Activated CD4-positive, alpha-beta memory T cell treated with anti-CD3 and anti-CD28 coated beads, Interleukin-2, amount 10 ng/mL, durations not matched to agents 7 days and 5 days (primary cell): ENCODE measurements at regions not wholly inside any gene's neighbourhood (a gene's known extent, or its start where the extent isn't known, plus 50 kb on each side); places are given as distances from the start of the nearest gene placed in this dataset.

Source experiments
- CTCF ChIA-PET: fragments of 350-600 bp; sonication (Branson Sonifier 250); formaldehyde crosslinking; loops from one replicate; lab custom pipeline; 2021; ENCODE audit warnings: antibody characterized with exemption, inconsistent platforms; lab: Charles Lee
- POLR2A ChIA-PET: fragments of 350-600 bp; sonication (Branson Sonifier 250); formaldehyde crosslinking; loops from one replicate; lab custom pipeline; 2021; ENCODE audit warnings: antibody characterized with exemption; lab: Charles Lee
- DNase-seq: peaks from one replicate; pipeline ENCODE4 v3.0.0-alpha.2; 2020
- H3K27ac Mint-ChIP-seq: one replicate; pipeline ENCODE4 v1.8.0; 2021; ENCODE audit warnings: mild to moderate bottlenecking, mixed read lengths
- H3K27me3 Mint-ChIP-seq: one replicate; pipeline ENCODE4 v1.8.0; 2021; ENCODE audit warnings: mixed read lengths
- H3K36me3 Mint-ChIP-seq: one replicate; pipeline ENCODE4 v1.8.0; 2021; ENCODE audit warnings: low read depth, mixed read lengths
- H3K4me1 Mint-ChIP-seq: one replicate; pipeline ENCODE4 v1.8.0; 2021; ENCODE audit warnings: mixed read lengths
- H3K4me3 Mint-ChIP-seq: one replicate; pipeline ENCODE4 v1.8.0; 2021; ENCODE audit warnings: mild to moderate bottlenecking, mixed read lengths
- H3K9me3 Mint-ChIP-seq: one replicate; pipeline ENCODE4 v1.8.0; 2021; ENCODE audit warnings: mixed read lengths

DNA sequence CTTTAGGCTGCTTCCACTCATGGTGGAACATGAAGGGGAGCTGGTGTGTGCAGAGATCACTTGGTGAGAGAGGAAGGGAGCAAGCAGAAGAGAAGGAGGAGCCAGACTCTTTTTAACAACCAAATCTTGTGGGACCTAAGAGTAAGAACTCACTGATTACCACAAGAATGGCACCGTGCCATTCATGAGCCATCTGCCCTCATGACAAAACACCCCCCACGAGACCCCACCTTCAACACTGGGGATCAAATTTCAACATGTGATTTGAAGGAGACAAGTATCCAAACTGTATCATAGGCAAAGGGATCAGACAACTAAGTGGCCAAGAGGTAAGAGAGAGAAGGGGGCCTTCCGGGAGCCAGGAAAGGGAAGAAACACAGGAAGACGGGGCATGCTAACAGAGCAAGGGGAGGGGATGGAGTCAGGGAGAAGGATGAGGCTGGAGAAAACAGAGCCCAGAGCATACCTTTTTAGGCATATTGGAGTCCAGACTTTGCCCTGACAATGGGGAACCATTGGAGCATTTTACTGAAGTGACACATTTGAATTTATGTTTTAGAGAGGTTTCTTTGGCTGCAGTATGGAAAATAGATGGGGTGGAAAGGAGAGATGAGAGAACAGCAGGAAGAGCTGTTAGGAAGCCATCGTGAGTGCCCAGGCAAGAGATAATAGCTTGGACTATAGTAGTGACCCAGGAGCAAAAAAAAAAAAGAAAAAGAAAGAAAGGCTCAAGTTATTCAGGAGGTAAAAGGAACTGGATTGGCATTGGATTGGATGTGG is 204.4 kb upstream of the NUDT4 start:
- H3K27me3 Mint-ChIP-seq: no peaks in the 10 kb centered on the region
- H3K36me3 Mint-ChIP-seq: no peaks in the 10 kb centered on the region
- H3K4me1 Mint-ChIP-seq: no peaks in the 10 kb centered on the region
- ChIA-PET CTCF (no interaction called here), POLR2A (no interaction called here)
- H3K27ac Mint-ChIP-seq: no peak overlapping the region
- no peak for DNase-seq
- H3K9me3 Mint-ChIP-seq: no peaks in the 10 kb centered on the region
- H3K4me3 Mint-ChIP-seq: no peak overlapping the region

DNA sequence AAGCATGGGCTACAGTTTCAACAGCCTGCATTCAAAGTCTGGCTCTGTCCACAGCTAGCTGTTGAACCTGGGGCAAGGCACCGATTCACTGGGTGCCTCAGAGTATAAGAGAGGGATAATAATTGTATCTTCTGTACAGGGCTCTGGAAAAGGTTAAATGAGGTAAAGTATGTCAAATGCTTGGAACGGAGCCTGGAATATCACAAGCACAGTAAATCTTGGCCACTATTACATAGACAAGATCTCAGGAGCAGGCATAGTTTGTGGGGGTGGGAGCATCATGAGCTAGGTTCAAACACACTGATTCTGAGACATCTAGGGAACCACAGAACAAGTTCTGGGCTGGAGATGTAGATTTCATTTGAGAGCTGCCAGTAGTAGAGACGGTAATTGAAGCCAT is 203.7 kb upstream of the NUDT4 start:
- H3K9me3 Mint-ChIP-seq: no peaks in the 10 kb centered on the region
- DNase-seq: no peak
- H3K27ac Mint-ChIP-seq: no peak overlapping the region
- ChIA-PET POLR2A (no interaction called here), CTCF (no interaction called here)
- no peaks in the 10 kb centered on the region for H3K4me1 Mint-ChIP-seq
- no peaks in the 10 kb centered on the region for H3K36me3 Mint-ChIP-seq
- no peak overlapping the region for H3K4me3 Mint-ChIP-seq
- H3K27me3 Mint-ChIP-seq: no peaks in the 10 kb centered on the region

DNA sequence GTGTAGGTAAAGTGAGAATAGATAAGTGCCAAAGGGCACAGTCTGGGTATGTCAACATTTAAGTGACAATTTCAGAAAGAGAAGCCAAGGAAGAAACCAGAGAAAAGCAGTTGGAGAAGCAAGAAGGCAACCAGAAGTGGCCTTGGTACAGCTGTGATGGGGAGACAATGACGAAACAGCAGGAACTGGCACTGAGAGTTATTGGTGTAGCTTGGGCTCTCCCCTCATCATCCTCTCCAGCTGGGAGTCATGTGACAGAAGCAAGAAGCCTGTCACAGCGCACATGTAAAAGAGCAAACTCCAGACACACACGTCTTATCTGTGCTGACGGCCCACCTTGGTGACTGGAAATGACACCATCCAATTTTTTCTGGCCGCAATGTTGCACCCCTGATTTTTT is 203.3 kb upstream of the NUDT4 start:
- Mint-ChIP-seq H3K27me3 (no peaks in the 10 kb centered on the region), H3K9me3 (no peaks in the 10 kb centered on the region), H3K4me3 (no peak overlapping the region), H3K36me3 (no peaks in the 10 kb centered on the region), H3K4me1 (no peaks in the 10 kb centered on the region), H3K27ac (no peak overlapping the region)
- ChIA-PET CTCF (no interaction called here), POLR2A (no interaction called here)
- no peak for DNase-seq

DNA sequence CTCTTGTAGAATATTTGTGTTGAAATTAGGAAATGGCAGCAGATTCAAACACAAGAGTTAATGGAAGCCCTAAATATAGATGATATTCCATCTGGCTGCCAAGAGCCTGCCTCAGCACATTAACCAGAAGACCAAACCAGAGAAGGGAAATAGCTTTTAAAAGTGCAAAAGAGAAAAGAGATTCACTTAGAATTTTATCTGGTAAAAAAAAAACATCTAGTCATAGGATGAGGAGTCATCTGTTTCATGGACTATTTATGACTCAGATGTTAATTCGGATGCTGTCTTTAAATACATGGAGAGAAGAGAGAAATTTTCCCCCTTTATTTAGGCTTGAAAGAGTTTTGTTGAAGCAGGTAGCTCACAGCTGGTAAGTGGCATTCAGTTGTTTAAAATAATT is 201.6 kb upstream of the NUDT4 start:
- ChIA-PET POLR2A (no interaction called here), CTCF (no interaction called here)
- H3K36me3 Mint-ChIP-seq: no peaks in the 10 kb centered on the region
- H3K9me3 Mint-ChIP-seq: no peaks in the 10 kb centered on the region
- no peak overlapping the region for H3K27ac Mint-ChIP-seq
- H3K4me1 Mint-ChIP-seq: no peaks in the 10 kb centered on the region
- H3K4me3 Mint-ChIP-seq: no peak overlapping the region
- DNase-seq: no peak
- peaks cover 2% of the 10 kb centered on the region for H3K27me3 Mint-ChIP-seq

DNA sequence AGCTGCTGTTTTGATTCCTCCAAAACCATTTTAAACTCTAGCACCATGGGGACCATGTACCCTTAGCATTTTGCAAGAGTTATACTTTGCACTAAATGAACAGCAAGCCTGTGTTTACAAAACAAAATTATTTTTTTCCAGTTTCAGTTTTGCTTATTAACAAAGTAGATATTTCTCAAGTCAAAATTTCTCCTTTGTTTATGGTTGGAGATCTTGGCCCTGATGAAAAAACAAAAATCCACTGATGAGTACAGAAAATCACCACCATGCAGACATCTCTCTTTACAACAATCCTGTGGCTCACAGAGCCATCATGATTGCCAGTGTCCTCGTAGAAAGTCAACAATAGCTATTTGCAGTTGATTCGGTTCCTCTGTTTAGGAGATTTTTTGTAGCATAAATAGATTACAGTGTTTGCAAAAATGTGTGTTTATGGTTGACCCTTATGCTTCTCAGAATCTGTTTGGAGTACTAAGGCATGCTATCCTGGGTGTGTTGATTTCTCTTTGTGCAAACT is 201.1 kb upstream of the NUDT4 start:
- DNase-seq: no peak
- Mint-ChIP-seq H3K4me3 (no peak overlapping the region), H3K4me1 (no peaks in the 10 kb centered on the region), H3K36me3 (no peaks in the 10 kb centered on the region), H3K27me3 (peaks cover 2% of the 10 kb centered on the region), H3K27ac (no peak overlapping the region), H3K9me3 (no peaks in the 10 kb centered on the region)
- CTCF ChIA-PET: no interaction called here
- POLR2A ChIA-PET: no interaction called here

DNA sequence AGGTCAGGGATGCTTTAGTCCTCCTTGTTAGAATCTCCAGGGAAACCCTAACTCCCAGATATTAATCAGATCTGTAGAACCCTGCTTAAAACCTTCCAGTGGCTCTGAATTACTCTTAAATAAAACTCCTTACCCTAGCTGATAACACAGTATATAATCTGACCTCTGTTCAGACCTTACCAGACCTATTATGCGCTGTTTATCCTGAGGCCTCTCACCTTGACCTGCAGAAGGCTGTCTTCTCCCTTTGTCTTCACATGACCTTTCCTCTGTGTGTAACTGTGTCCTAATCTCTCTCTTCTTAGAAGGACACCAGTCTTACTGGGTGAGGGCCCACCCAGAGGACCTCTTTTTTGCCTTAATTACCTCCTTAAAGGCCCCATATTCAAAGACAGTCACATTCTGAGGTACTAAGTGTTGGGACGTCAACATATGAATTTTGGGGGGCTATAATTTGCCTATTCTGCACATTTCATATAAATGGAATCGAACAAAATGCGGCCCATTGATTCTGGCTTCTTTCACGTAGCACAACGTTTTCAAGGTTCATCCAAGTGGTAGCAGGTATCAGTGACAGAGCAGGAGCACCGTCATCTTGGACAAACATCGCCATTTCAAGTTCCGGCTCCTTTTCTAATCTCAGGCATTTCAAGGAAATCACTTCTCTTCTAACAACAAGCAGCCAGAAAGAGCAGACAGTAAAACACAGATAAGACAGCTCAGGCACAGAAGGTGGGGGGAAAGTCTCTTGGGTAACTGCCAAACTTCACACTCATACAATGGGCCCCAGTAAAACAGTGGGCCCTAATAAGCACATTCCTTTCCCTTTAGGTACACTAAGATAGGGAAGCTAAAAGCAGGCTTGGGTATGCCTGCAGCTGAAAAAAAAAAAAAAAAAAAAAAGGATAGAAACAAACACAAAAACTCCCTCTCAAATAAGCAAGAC is 200.2 kb upstream of the NUDT4 start:
- Mint-ChIP-seq H3K4me1 (no peaks in the 10 kb centered on the region), H3K27ac (no peak overlapping the region), H3K9me3 (no peaks in the 10 kb centered on the region), H3K4me3 (no peak overlapping the region), H3K27me3 (peaks cover 2% of the 10 kb centered on the region), H3K36me3 (no peaks in the 10 kb centered on the region)
- DNase-seq: no peak
- CTCF ChIA-PET: no interaction called here
- POLR2A ChIA-PET: no interaction called here

DNA sequence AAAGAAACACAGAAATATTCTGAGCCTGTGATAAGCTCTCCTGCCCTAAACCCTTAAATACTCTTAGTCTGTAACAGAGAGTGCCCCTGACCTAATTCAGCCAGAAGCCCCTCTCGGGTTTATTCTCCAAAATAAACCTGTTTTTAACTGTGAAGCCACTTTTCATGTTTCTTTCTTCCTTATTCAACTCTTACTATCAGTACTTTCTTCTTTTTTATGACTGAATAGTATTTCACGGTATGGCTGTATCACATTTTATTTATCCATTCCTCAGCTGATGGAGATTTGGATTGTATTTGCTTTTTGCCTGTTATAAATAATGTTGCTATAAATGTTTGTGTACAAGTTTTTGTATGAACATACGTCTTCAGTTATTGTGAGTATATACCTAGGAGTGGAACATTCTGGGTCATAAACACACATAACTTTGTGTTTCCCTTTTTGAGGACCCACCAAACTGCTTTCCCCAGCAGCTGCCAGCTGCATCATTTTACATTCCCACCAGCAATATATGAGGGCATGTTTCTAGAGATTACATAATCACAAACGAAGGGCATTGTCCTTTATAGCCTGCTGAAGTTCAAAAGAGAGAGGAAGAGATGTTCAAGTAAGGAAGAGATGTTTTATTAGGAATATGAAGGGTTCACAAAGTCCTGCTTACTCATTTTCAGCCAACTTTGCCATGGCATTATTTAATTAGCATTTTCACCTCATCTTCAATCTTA is 199.4 kb upstream of the NUDT4 start:
- no peaks in the 10 kb centered on the region for H3K9me3 Mint-ChIP-seq
- ChIA-PET POLR2A (no interaction called here), CTCF (no interaction called here)
- no peak overlapping the region for H3K27ac Mint-ChIP-seq
- no peaks in the 10 kb centered on the region for H3K36me3 Mint-ChIP-seq
- H3K4me3 Mint-ChIP-seq: no peak overlapping the region
- DNase-seq: no peak
- H3K4me1 Mint-ChIP-seq: no peaks in the 10 kb centered on the region
- peaks cover 2% of the 10 kb centered on the region for H3K27me3 Mint-ChIP-seq

DNA sequence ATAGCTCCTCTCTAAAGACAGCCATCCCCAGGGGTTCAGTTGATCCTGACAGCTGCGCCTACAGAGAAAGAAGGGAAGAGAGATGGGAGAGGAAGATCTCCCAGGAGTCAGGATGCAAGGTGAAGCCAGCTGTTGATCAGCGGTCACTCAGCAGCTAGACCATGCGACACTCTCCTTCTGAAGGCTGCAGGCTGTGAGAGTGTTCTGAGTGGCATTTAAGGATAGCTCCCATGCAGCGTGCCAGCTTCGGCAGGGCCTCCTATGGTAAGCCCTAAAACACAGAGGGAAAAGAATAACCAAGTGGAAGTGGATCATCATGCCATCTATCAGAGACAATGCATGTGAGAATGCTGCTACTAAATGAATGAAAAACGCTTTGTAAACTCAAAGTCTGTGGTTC is 197.9 kb upstream of the NUDT4 start:
- H3K9me3 Mint-ChIP-seq: peaks cover 5% of the 10 kb centered on the region
- no peak overlapping the region for H3K4me3 Mint-ChIP-seq
- H3K27me3 Mint-ChIP-seq: peaks cover 2% of the 10 kb centered on the region
- H3K27ac Mint-ChIP-seq: no peak overlapping the region
- CTCF ChIA-PET: no interaction called here
- no peaks in the 10 kb centered on the region for H3K36me3 Mint-ChIP-seq
- H3K4me1 Mint-ChIP-seq: peaks cover 10% of the 10 kb centered on the region
- POLR2A ChIA-PET: no interaction called here
- DNase-seq: no peak

DNA sequence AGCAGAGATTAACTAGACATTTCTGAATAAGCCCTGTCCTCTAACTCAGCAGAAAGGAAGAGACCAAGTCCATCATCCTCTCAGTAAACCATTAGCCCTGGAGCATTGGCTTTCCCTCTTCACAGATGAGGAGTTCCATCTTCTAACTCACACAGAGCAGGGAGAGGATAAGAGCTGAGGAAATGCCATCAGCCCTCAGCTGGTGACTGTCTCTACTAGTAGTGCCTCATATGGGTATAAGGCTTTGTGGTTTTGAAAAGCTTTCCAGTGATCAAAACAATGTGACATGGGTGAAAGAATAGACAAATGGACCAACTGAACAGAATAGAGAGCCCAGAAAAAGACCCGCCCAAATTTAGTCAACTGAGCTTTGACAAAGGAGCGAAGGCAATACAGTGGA is 197.2 kb upstream of the NUDT4 start:
- peaks cover 11% of the 10 kb centered on the region for H3K4me1 Mint-ChIP-seq
- H3K36me3 Mint-ChIP-seq: no peaks in the 10 kb centered on the region
- H3K27ac Mint-ChIP-seq: no peak overlapping the region
- no peak overlapping the region for H3K4me3 Mint-ChIP-seq
- peaks cover 5% of the 10 kb centered on the region for H3K9me3 Mint-ChIP-seq
- H3K27me3 Mint-ChIP-seq: peaks cover 2% of the 10 kb centered on the region
- DNase-seq: no peak
- ChIA-PET CTCF (no interaction called here), POLR2A (no interaction called here)

DNA sequence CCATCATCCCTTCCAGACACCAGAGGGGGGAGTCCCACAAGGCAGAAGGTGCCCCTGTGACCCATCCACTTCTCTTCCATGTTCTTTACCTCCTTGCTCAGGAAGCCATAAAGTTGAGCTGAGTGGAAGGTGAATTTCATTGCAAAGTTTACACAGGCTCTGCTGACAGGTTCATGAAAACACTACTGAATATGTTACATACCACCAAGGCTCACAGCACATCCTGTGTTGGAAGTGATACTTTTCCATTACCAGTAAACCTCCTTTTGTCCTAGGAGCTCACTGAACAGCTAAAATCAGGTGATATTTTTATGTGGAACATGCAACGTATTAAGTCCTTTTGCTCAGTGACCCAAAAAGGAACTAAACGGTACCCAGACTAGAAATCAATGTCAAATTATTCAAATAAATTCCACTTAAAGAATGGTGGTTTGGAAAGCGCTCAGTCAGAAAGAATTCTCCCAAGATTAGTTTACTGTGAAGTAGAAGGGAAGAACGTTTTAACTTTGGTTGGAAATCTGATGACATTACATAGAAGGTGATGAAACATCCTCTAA is 196.2 kb upstream of the NUDT4 start:
- Mint-ChIP-seq H3K4me3 (no peak overlapping the region), H3K9me3 (peaks cover 5% of the 10 kb centered on the region), H3K4me1 (peaks cover 11% of the 10 kb centered on the region), H3K36me3 (no peaks in the 10 kb centered on the region), H3K27me3 (peaks cover 2% of the 10 kb centered on the region), H3K27ac (no peak overlapping the region)
- ChIA-PET CTCF (no interaction called here), POLR2A (no interaction called here)
- no peak for DNase-seq

DNA sequence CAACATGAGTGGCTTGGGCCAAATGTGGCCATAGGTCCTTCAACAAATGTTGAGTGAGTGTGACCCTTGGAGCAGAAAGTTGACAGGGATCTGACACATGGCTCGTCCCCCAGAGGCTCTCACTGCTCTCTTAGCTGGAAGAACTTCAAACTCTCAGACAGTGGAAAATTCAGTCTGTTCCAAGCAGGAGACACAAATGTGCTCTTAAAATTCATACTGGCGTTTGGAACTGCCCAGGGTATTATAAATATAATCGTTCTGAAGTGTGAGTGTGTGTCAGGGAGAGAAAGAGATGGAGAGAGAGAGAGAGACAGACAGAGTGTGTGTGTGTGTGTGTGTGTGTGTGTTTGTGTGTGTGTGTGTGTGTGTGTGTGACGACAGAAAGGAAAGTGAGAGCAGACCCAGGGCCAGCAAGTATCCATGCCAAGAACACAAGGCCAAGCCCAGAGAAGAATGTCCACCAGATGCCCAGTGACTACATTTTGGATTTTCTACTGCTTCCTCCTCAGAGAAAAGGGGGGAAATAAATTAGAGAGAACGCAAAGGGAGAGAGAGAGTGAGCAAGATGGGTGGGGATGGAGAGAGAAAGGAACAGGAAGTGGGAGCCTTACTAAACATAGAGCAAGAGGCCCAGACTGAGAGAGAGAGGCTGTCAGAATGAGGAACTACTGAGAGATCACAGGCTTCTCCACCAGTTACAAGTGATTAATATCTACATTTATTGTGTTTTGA is 193.6 kb upstream of the NUDT4 start:
- Mint-ChIP-seq H3K27ac (peak overlapping the region; percentile 50), H3K4me3 (no peak overlapping the region)
- CTCF ChIA-PET: no interaction called here

DNA sequence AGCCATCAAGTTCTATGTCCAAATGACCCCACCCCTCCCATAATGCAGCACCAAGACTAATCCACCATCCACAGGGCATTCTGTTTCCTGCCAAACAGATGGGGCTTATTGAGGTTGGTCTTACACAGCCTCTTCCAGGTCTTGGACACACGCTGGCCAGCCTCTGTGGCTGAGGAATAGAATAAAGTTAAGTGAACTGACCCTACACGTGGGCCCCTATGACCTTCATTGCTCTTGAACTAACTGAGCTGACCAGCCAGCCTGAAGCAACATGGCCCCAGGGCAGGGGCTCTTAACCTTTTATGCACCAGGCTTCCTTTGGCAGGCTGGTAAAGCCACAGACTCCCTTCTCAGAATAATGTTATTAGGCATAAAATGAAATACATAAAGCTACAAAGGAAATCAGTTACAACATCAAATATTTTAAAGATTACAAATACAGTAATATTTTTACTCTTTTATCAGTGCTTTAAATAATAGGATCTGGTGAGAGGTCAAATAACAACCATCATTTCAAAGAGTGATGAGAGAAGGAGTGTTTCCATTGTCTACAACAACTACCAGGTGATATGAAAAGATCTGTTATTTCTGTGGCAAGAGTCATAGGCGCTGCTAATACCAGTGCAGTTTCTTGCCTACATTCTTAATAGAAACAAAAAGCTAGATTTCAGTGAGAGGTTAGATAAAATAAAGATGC is 192.9 kb upstream of the NUDT4 start:
- peaks cover 11% of the 10 kb centered on the region for H3K4me1 Mint-ChIP-seq
- POLR2A ChIA-PET: no interaction called here
- no peak overlapping the region for H3K4me3 Mint-ChIP-seq
- CTCF ChIA-PET: no interaction called here
- peak overlapping the region; percentile 50 for H3K27ac Mint-ChIP-seq
- no peak for DNase-seq
- H3K9me3 Mint-ChIP-seq: peaks cover 5% of the 10 kb centered on the region
- peaks cover 2% of the 10 kb centered on the region for H3K27me3 Mint-ChIP-seq
- H3K36me3 Mint-ChIP-seq: no peaks in the 10 kb centered on the region

More for the DNA sequence above, 193.6 kb upstream of the NUDT4 start:
- H3K36me3 Mint-ChIP-seq: no peaks in the 10 kb centered on the region
- peaks cover 2% of the 10 kb centered on the region for H3K27me3 Mint-ChIP-seq
- DNase-seq: no peak
- H3K4me1 Mint-ChIP-seq: peaks cover 11% of the 10 kb centered on the region
- peaks cover 5% of the 10 kb centered on the region for H3K9me3 Mint-ChIP-seq
- POLR2A ChIA-PET: no interaction called here
